ENCODE measurements at regions not wholly inside any gene's neighbourhood (a gene's known extent, or its start where the extent isn't known, plus 50 kb on each side); places are given as distances from the start of the nearest gene placed in this dataset.

GRCh38 chr10:90983914-90984549 is 63.1 kb upstream of the ANKRD1 start:
- no peak for TF ChIP-seq CTCF (IDR thresholded peaks at IDR 0.05)
- no peak for TF ChIP-seq POLR2A (IDR thresholded peaks at IDR 0.05)
